ENCODE measurements at regions not wholly inside any gene's neighbourhood (a gene's known extent, or its start where the extent isn't known, plus 50 kb on each side); places are given as distances from the start of the nearest gene placed in this dataset.

- TF ChIP-seq EP300 (IDR thresholded peaks at IDR 0.05; ENCODE audit: borderline replicate concordance in 1 of 2, low read depth in 1 of 2, low read length in 1 of 2) (no peak), RCOR1 (IDR thresholded peaks at IDR 0.05; ENCODE audit: low read length) (no peak), JUND (IDR thresholded peaks at IDR 0.05) (no peak), SIN3A (IDR thresholded peaks at IDR 0.05; ENCODE audit: borderline replicate concordance, low read depth, low read length) (no peak), RAD21 (IDR thresholded peaks at IDR 0.05; ENCODE audit: low read length) (no peak)
Measured at GRCh38 chr2:34666821-34667220, 1067.7 kb upstream of the FAM98A start (continued).

GRCh38 chr2:34664266-34664665 lies 1065.2 kb upstream of the FAM98A start:
- no peaks in the 10 kb centered on the region for H3K9me2 ChIP-seq
- no peak overlapping the region for H3K9ac ChIP-seq
- no peaks in the 10 kb centered on the region for H3K27me3 ChIP-seq (ENCODE audit: insufficient read depth)
- ChIA-PET POLR2A (no interaction called here), CTCF (no interaction called here)
- no peak overlapping the region for H3K4me2 ChIP-seq
- WGBS (ENCODE audit: low lambda C conversion rate) = 4% methylated on average over 3 of the region's 3 CpGs
- no peaks in the 10 kb centered on the region for H4K20me1 ChIP-seq (ENCODE audit: insufficient read depth)
- no peaks in the 10 kb centered on the region for H3F3A ChIP-seq (replicated peaks; ENCODE audit: insufficient read depth)
- DNase-seq = no peak
- no peak overlapping the region for H3K27ac ChIP-seq (ENCODE audit: low read depth in 2 of 2, low read length in 1 of 2)
- no peaks in the 10 kb centered on the region for H3K4me1 ChIP-seq (ENCODE audit: control insufficient read depth in 1 of 2, insufficient read depth in 2 of 2, low read depth in 1 of 2, low read length in 1 of 2)
- no peak overlapping the region for H3K4me3 ChIP-seq (ENCODE audit: low read depth in 2 of 2, low read length in 1 of 2)
- no peak overlapping the region for H2AFZ ChIP-seq (ENCODE audit: low read depth)
- H3K36me3 ChIP-seq (replicated peaks in 1 of 2; ENCODE audit: control insufficient read depth in 1 of 2, insufficient read depth in 2 of 2, low read length in 1 of 2) = no peaks in the 10 kb centered on the region
- TF ChIP-seq RAD21 (IDR thresholded peaks at IDR 0.05; ENCODE audit: low read length) = no peak
- no peak for TF ChIP-seq MXI1 (IDR thresholded peaks at IDR 0.05; ENCODE audit: low read depth, low read length)
- no peak for TF ChIP-seq USF2 (IDR thresholded peaks at IDR 0.05; ENCODE audit: borderline replicate concordance, low read depth, low read length)
- TF ChIP-seq FOXJ3 (CRISPR knock-in tag; IDR thresholded peaks at IDR 0.05) = no peak
- TF ChIP-seq CHD2 (IDR thresholded peaks at IDR 0.05; ENCODE audit: low read length, partially characterized antibody) = no peak
- no peak for TF ChIP-seq IRF3 (IDR thresholded peaks at IDR 0.05; ENCODE audit: low read depth, low read length)
- no peaks in the 10 kb centered on the region; the same call in 1 of the 2 replicates for H3K9me3 ChIP-seq
- H3K79me2 ChIP-seq (ENCODE audit: insufficient read depth) = no peaks in the 10 kb centered on the region

- Histone ChIP-seq H3K4me1 (ENCODE audit: control insufficient read depth in 1 of 2, insufficient read depth in 2 of 2, low read depth in 1 of 2, low read length in 1 of 2) (no peaks in the 10 kb centered on the region), H3K9ac (no peak overlapping the region), H3K4me3 (ENCODE audit: low read depth in 2 of 2, low read length in 1 of 2) (no peak overlapping the region), H3F3A (replicated peaks; ENCODE audit: insufficient read depth) (no peaks in the 10 kb centered on the region), H3K27me3 (ENCODE audit: insufficient read depth) (no peaks in the 10 kb centered on the region), H3K9me2 (no peaks in the 10 kb centered on the region), H3K36me3 (replicated peaks in 1 of 2; ENCODE audit: control insufficient read depth in 1 of 2, insufficient read depth in 2 of 2, low read length in 1 of 2) (no peaks in the 10 kb centered on the region), H3K79me2 (ENCODE audit: insufficient read depth) (no peaks in the 10 kb centered on the region), H2AFZ (ENCODE audit: low read depth) (no peak overlapping the region), H3K4me2 (no peak overlapping the region), H4K20me1 (ENCODE audit: insufficient read depth) (no peaks in the 10 kb centered on the region), H3K27ac (ENCODE audit: low read depth in 2 of 2, low read length in 1 of 2) (no peak overlapping the region), H3K9me3 (no peaks in the 10 kb centered on the region; the same call in 1 of the 2 replicates)
- WGBS (ENCODE audit: low lambda C conversion rate) = 3% methylated on average over 2 of the region's 2 CpGs
- CTCF ChIA-PET = no interaction called here
- DNase-seq = no peak
- no peak for TF ChIP-seq MAX (IDR thresholded peaks at IDR 0.05; ENCODE audit: low read depth)
- POLR2A ChIA-PET = no interaction called here
Measured at GRCh38 chr2:34663314-34663713, 1064.2 kb upstream of the FAM98A start.

All from SK-N-SH (cell line).